NCI-H345 treated with DMSO at 0.1 percent for 48 hours (cell line): ENCODE measurements at regions not wholly inside any gene's neighbourhood (a gene's known extent, or its start where the extent isn't known, plus 50 kb on each side); places are given as distances from the start of the nearest gene placed in this dataset.
"Not testable (repeated sequence)": the region's sequence is repeated elsewhere in the genome, so short reads cannot be mapped to it uniquely, and the experiment has no call there.

Experiments
- DNase-seq: peaks from one replicate; lab custom pipeline; 2025; ENCODE audit not compliant: unreplicated experiment; lab: John Stamatoyannopoulos, UW

GRCh38 chr2:39998617-39999016 is 219.6 kb upstream of the THUMPD2 start:
- no peak for DNase-seq

- DNase-seq, result no peak
Observed at GRCh38 chr2:39996653-39997080, 217.6 kb upstream of the THUMPD2 start.

GRCh38 chr2:39995005-39995737 is 216.1 kb upstream of the THUMPD2 start:
- no peak for DNase-seq

GRCh38 chr2:39994151-39994550 is 215.1 kb upstream of the THUMPD2 start:
- DNase-seq, result no peak

- DNase-seq, result no peak
Observed at GRCh38 chr2:39991298-39991697, 212.2 kb upstream of the THUMPD2 start.

- no peak for DNase-seq
Observed at GRCh38 chr2:39990335-39990900, 211.4 kb upstream of the THUMPD2 start.

- DNase-seq, result no peak
Observed at GRCh38 chr2:39989888-39990287, 210.8 kb upstream of the THUMPD2 start.

- DNase-seq, result peak; percentile 52
Observed at GRCh38 chr2:39981883-39982311, 202.8 kb upstream of the THUMPD2 start.

GRCh38 chr2:39975476-39976020 is 196.5 kb upstream of the THUMPD2 start:
- no peak for DNase-seq

GRCh38 chr2:39968037-39968436 is 189.0 kb upstream of the THUMPD2 start:
- no peak for DNase-seq

- not testable (repeated sequence) for DNase-seq
Observed at GRCh38 chr2:39960681-39961080, 181.6 kb upstream of the THUMPD2 start.

- no peak for DNase-seq
Observed at GRCh38 chr2:39954346-39954745, 175.3 kb upstream of the THUMPD2 start.

- DNase-seq, result no peak
Observed at GRCh38 chr2:39949131-39949530, 170.1 kb upstream of the THUMPD2 start.

- no peak for DNase-seq
Observed at GRCh38 chr2:39948016-39948719, 169.1 kb upstream of the THUMPD2 start.

GRCh38 chr2:39947294-39948015 is 168.4 kb upstream of the THUMPD2 start:
- DNase-seq, result no peak

- DNase-seq, result no peak
Observed at GRCh38 chr2:39942950-39943349, 163.9 kb upstream of the THUMPD2 start.

- no peak for DNase-seq
Observed at GRCh38 chr2:39938035-39938835, 159.2 kb upstream of the THUMPD2 start.

- DNase-seq, result no peak
Observed at GRCh38 chr2:39937621-39938020, 158.6 kb upstream of the THUMPD2 start.

GRCh38 chr2:39934851-39935250 is 155.8 kb upstream of the THUMPD2 start:
- no peak for DNase-seq

GRCh38 chr2:39933196-39933595 is 154.1 kb upstream of the THUMPD2 start:
- no peak for DNase-seq
